ENCODE measurements at regions not wholly inside any gene's neighbourhood (a gene's known extent, or its start where the extent isn't known, plus 50 kb on each side); places are given as distances from the start of the nearest gene placed in this dataset.

DNA sequence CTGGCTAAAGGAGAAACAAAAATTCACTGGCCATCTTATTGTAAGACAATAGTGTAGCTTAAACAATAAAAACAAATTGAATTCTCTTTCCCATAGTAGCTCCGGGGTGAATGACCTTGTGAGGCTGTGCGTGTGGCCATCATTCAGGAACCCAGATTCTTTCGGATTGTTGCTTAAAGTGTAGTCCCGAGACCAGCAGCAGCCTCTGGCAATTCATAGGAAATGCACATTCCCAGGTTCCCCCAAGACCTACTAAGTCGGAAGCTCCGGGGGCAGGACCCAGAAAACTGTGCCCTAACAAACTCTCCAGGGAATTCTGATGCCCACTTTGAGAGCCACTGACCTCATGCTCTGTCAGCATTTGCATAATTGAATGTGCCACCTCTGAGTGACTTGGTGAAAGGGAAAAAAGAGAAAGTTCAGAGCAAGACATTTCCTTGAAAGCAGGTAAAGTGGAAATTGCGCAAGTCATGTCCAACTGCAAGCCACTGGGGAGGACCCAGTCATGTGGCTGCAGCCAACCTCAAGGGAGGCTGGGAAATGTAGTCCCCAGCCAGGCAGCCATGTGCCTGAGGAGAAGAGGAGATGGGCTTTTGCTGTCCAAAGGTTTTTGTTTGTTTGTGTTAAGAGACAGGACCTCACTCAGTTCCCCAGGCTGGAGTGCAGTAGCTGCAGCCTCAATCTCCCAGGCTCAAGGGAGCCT lies 50.7 kb upstream of the PNMA8B start:
- Mint-ChIP-seq H3K36me3 (ENCODE audit: low read depth, unreplicated experiment) (no peaks in the 10 kb centered on the region), H3K27me3 (ENCODE audit: unreplicated experiment) (peaks cover 5% of the 10 kb centered on the region), H3K4me3 (ENCODE audit: unreplicated experiment) (no peak overlapping the region), H3K27ac (ENCODE audit: unreplicated experiment) (peak overlapping the region; percentile 67), H3K4me1 (ENCODE audit: unreplicated experiment) (peaks cover 4% of the 10 kb centered on the region), H3K9me3 (ENCODE audit: unreplicated experiment) (peaks cover 3% of the 10 kb centered on the region)
- DNase-seq (ENCODE audit: low spot score): peak; percentile 49
- TF ChIP-seq, protein P1, sequence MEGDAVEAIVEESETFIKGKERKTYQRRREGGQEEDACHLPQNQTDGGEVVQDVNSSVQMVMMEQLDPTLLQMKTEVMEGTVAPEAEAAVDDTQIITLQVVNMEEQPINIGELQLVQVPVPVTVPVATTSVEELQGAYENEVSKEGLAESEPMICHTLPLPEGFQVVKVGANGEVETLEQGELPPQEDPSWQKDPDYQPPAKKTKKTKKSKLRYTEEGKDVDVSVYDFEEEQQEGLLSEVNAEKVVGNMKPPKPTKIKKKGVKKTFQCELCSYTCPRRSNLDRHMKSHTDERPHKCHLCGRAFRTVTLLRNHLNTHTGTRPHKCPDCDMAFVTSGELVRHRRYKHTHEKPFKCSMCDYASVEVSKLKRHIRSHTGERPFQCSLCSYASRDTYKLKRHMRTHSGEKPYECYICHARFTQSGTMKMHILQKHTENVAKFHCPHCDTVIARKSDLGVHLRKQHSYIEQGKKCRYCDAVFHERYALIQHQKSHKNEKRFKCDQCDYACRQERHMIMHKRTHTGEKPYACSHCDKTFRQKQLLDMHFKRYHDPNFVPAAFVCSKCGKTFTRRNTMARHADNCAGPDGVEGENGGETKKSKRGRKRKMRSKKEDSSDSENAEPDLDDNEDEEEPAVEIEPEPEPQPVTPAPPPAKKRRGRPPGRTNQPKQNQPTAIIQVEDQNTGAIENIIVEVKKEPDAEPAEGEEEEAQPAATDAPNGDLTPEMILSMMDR (IDR thresholded peaks at IDR 0.05; ENCODE audit: unreplicated experiment): no peak

DNA sequence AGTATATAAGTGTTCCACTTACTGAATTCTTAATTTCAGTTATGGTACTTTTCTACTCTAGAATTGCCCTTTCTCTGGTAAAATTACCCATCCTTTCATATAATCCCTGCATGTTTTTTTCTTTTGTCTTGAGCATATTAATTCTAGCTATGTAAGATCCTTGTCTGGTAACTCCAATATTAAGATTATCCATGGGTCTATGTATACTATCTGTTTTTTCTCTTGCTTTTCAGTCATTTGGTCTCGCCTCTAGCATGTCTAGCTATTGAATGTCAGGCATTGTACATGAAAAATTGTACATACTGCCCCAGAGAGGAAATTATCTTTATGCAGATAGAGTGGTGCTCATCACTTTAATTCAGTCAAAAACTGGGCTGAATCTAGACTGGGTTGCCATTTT lies 50.4 kb upstream of the CALM3 start:
- TF ChIP-seq, protein P1 (IDR thresholded peaks at IDR 0.05; ENCODE audit: unreplicated experiment): no peak
- Mint-ChIP-seq H3K9me3 (ENCODE audit: unreplicated experiment) (peaks cover 5% of the 10 kb centered on the region), H3K4me3 (ENCODE audit: unreplicated experiment) (no peak overlapping the region), H3K27me3 (ENCODE audit: unreplicated experiment) (peaks cover 5% of the 10 kb centered on the region), H3K27ac (ENCODE audit: unreplicated experiment) (no peak overlapping the region), H3K36me3 (ENCODE audit: low read depth, unreplicated experiment) (no peaks in the 10 kb centered on the region), H3K4me1 (ENCODE audit: unreplicated experiment) (peaks cover 4% of the 10 kb centered on the region)
- no peak for DNase-seq (ENCODE audit: low spot score)

DNA sequence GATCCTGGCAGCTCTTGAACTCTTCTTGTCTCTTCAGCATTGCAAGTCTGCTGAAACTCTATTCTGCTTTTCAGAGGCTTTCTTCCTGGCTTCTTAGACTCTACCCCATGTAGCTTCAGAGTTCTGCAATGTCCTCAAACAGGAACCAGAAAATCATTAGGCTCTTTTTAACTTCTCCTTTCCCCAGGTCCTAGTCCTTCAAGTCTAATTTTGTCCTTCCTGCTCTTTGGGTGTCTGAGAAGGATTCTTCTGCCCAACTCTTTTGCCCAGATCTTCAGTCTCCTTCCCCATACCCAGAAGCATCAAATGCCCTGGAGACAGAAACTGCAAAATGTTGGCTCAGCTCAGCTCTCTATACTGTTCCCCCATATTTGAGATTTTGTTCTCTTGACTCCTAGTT lies 50.0 kb upstream of the CALM3 start:
- Mint-ChIP-seq H3K4me1 (ENCODE audit: unreplicated experiment) (peaks cover 4% of the 10 kb centered on the region), H3K9me3 (ENCODE audit: unreplicated experiment) (peaks cover 5% of the 10 kb centered on the region), H3K4me3 (ENCODE audit: unreplicated experiment) (no peak overlapping the region), H3K27ac (ENCODE audit: unreplicated experiment) (no peak overlapping the region), H3K36me3 (ENCODE audit: low read depth, unreplicated experiment) (no peaks in the 10 kb centered on the region), H3K27me3 (ENCODE audit: unreplicated experiment) (peaks cover 5% of the 10 kb centered on the region)
- DNase-seq (ENCODE audit: low spot score): no peak
- TF ChIP-seq, protein P1 (IDR thresholded peaks at IDR 0.05; ENCODE audit: unreplicated experiment): no peak
